T-helper 1 cell (primary cell): ENCODE measurements at regions not wholly inside any gene's neighbourhood (a gene's known extent, or its start where the extent isn't known, plus 50 kb on each side); places are given as distances from the start of the nearest gene placed in this dataset.
A peak's percentile ranks its signal among the peaks of the same experiment; 100 is the strongest.
"Not testable (repeated sequence)": the region's sequence is repeated elsewhere in the genome, so short reads cannot be mapped to it uniquely, and the experiment has no call there.

Experiments used
- DNase-seq, 5 donors: peaks; one replicate each; pipeline ENCODE4 v3.0.0-alpha.2; 2012 to 2020

DNA sequence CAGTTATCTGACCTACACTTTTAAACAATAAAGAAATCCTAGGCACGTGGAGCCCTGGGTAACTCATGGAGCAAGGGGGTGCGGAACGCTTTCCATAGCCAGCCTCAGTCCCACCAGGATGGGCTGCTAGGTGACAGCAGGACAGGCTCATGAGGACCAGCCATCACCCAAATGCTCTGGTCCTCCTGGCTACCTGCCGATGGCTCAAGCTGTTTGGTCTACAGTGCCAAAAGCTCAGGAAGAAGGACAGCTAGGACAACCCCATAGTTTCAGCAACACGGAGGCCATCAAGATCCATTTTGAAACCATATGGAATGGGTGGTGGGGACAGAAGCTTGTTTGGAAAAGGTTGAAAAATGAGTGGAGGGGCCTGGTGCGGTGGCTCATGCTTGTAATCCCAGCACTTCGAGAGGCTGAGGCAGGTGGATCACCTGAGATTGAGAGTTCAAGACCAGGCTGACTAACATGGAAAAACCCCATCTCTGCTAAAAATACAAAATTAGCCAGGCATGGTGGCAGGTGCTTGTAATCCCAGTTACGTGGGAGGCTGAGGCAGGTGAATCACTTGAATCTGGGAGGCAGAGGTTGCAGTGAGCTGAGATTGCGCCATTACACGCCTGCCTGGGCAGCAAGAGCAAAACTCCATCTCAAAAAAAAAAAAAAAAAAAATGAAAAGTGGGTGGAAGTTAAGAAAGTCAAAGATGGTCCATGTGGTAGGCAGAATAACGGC lies 93.7 kb upstream of the ALDH3B2 start:
- DNase-seq: not testable (repeated sequence)

DNA sequence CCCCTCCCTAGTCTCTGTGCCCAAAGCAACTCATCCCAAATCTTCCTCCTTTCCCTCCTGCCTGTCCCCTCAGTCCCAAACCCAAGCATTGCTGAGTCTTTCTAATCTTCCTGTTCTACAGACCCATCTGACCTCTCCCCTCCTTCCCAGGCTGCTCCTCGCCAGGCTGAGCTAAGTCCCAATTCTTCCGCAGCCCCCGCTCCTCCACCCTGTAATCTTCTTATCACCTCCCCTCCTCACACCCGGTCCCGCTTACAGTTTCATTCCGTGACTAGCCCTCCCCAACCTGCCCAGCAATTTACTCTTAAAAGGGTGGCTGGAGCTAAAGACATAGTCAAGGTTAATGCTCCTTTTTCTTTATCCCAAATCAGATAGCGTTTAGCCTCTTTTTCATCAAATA lies 86.8 kb upstream of the ALDH3B2 start:
- not testable (repeated sequence) for DNase-seq

DNA sequence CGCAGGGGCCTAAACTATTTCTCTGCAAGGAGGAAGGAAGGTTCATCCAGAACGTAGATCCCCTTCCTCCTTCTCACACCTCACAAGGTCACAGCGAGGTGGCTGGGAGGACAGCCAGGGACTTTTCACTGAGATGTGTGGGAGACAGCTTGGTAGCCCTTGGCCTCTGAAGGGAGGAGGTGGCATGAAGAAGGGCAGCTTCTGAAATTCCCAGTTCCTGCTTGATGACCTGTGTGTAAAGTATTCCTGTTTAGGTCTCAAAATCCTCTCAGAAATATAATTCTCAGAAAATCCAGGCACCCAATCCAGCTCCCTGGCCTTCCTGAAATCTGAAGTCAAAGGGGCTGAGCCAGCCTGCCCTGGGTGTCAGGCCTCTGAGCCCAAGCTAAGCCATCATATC lies 84.9 kb upstream of the ALDH3B2 start:
- not testable (repeated sequence) for DNase-seq

DNA sequence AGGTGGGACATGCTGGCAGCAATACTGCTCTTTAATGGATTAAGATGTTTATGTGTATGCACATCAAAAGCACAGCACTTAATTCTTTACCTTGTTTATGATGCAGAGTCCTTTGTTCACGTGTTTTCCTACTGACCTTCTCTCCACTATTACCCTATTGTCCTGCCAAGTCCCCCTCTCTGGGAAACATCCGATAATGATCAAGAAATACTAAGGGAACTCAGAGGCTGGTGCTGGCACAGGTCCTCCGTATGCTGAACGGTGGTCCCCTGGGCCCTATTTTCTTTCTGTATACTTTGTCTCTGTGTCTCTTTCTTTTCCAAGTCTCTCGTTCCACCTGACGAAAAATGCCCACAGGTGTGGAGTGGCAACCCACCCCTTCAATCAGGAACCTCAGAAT lies 84.0 kb upstream of the ALDH3B2 start:
- not testable (repeated sequence) for DNase-seq

DNA sequence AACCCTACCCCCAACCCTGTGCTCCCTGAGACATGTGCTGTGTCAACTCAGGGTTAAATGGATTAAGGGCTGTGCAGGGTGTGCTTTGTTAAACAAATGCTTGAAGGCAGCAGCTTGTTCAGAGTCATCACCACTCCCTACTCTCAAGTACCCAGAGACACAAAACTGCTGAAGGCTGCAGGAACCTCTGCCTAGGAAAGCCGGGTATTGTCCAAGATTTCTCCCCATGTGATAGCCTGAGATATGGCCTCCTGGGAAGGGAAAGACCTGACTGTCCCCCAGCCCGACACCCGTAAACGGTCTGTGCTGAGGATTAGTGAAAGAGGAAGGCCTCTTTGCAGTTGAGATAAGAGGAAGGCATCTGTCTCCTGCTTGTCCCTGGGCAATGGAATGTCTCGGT lies 83.6 kb upstream of the ALDH3B2 start:
- DNase-seq: not testable (repeated sequence)

DNA sequence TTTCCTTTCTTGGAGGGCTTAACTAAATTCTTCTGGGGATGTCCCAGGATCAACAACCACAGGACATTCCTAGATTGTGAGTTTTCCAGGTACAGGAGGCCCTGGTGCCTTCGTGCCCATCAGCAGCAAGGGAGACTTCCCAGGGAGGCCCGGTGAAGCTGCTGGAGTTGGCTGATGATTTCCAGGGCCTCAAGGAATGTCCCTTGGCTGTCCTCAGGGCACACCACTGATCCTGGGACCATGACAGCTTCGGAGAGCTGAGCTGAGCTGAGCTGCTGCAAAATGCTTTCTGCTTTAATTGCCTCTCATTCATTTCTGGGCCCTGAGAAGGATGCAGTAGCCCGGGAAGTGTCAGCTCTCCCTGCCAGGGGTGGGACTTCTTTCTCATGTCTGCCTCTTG lies 79.4 kb upstream of the ALDH3B2 start:
- DNase-seq: not testable (repeated sequence)

DNA sequence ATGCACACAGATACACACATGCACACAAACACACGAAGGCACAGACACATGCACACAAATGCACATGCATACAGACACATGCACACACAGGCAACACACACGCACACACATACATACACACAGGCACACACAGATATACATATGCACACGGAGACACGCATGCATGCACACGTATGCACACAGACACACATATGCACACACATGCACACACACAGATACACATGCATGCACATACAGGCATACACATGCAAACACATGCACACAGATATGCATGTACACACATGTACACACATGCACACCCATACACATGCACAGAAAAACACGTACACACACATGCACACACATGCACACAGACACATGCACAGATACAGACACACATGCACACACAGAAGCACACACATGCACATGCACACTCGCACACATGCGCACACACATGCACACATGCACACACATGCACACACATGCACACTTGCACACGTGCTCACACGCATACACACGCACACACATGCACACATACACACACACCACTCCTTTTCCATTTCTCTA lies 70.8 kb upstream of the ALDH3B2 start:
- no peak for DNase-seq

DNA sequence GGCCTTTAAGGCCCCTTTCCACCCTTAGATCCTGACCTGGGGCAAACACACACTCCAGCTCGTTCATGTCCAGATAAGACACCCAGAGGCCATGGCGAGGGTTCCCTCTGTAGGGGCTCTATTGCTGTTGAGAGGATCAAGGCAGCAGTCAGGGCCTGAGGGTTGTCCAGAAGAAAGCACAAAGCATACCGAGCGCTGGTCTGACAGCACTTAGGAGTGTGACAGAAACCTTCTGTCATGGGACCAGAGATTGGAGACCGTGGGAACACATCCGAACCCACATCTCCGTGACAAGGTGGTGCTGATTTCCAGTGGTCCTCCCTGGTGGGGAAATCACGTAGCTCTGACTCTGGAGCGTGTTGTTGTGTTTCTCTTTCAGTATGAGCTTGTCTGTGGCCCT lies 69.8 kb upstream of the ALDH3B2 start:
- not testable (repeated sequence) for DNase-seq

DNA sequence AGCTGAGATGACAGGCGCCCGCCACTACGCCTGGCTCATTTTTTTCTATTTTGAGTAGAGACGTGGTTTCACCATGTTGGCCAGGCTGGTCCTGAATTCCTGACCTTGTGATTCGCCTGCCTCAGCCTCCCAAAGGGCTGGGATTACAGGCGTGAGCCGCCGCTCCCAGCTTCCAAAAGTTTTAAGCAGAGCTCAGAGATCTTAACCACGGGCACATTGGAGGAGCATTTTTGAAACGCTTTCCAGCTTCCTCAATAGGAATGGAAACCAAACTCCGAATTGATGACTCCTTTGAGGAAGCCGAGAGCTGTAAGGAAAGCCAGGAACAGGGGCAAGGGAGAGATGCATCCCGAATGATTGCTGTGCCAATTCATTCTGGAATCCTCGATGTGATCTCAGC lies 63.8 kb upstream of the ALDH3B2 start:
- DNase-seq: not testable (repeated sequence)

DNA sequence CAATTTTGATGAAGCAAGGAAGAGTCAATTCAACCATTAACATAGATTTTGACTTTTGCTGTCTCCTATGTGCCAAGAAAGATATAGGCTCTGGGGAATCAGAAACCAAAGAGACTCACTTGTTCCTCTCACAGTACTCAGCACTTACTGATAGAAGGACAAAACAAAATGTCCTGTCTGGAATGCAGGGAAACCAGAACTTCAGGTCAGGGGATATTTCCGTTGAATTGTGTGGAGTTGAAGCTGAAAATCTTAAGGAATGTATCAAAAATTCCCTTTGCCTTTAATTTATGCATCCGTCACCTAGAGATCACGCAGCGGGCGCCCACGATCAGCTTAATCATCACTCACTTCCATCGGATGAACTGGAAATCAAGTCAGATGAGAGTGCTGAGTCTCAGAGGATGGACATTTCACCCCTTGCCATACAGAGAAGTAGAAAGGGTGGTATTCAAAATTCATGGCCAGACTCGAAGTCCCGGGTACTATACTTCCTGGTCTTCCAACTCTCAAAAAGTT lies 63.2 kb upstream of the ALDH3B2 start:
- DNase-seq: not testable (repeated sequence)

DNA sequence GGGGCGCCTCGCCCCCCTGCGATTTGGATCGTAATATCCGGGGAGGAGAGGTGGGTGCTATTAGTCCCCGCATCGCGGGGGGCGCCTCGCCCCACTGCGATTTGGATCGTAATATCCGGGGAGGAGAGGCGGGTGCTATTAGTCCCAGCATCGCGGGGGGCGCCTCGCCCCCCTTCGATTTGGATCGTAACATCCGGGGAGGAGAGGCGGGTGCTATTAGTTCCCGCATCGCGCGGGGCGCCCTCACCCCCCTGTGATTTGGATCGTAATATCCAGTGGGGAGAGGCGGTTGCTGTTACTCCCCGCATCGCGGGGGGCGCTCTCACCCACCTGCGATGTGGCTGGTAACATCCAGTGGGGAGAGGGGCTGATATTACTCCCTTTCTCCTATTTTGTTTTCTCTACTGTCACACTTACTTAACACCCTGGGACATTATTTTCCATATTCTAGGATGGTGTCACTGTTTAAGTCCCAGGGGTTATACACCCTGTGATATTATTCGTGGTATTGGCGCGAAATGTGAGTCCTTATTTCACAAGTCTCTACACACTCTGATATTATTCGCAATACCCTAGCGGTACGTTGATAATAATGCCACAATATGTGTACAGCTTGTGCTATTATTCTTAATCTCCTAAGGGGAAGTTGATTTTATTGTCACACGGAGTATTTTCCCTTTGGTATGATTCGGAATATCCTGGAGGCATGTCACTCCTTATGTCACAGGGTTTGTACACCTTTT lies 57.8 kb upstream of the ALDH3B2 start:
- DNase-seq: peak in 3 of 5 donors; percentile 1 to 60 (median 40)

DNA sequence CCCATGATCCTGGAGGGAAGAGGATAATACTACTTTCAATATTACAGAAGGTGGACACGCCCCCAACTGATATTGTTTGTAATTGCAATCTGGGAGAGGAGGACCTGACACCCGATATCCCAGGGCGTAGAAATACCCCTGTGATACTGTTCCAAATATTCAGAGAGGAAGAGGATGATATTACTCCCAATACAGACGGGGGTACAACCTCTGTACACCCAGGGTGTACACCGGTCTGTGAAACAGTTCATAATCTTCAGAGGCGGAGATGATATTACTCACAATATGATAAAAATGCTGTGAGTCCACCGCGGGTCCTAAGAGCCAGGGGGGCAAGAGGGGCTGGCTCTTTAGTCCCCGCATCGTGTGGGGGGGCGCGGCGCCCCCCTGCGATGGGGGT lies 57.2 kb upstream of the ALDH3B2 start:
- DNase-seq: no peak

DNA sequence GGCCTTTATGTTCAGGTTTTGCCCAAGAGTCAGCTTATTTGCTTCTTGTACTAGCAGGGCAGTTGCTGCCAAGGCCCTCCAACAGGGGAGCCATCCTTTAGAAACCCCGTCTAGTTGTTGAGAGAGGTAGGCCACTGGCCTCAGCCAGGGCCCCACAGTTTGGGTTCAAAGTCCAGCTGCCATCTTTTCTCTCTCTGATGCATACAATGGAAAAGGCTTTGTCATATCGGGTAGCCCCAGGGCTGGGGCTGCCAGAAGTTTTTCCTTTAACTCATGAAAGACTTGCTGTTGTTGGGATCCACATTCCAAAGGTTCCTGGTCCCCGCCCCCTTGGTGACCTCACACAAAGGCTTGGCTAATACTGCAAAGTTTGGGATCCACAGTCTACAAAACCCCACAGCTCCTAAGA lies 53.7 kb upstream of the ALDH3B2 start:
- DNase-seq: not testable (repeated sequence)

DNA sequence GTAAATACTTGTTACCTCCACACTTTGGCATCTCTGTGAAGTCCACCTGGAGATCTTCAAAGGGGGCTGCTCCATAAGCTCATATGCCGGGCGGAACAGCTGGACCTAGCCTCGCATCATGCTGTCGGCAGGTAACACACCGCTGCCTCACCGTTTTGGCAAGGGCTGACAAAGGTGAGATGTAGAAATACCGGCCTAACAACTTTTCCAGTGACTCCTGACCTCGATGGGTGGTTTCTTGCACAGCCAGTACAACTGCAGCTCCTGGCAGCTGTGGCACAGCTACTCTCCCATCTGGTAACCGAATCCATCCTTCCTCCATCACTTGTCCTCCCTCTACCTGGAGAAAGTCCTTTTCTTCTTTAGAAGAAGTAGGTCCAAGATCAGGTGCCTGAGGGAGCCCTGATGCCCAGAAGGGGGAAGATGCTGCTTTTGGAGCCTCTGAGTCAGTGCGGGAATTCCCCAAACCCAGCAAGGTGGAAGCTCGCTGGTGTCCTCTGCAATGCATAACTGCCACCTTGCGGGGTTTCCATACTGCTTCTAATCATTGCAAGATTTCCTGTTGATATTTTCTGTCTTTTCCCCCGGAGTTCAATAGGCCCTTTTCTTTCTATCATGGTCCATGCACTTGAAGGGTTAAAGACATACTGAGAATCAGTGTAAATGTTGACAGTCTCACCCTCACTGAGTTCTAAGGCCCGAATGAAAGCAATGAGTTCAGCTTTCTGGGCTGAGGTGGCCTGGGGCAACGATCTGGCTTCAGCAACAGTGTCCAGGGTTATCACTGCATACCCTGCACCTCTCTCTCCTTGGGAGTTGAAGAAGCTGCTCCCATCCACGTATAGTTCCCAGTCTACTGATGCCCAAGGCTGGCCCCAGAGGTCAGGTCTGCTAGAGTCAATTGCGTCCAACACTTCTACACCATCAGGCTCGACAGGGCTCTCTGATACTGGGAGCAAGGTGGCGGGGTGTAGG lies 52.9 kb upstream of the ALDH3B2 start:
- peak in 1 of 5 donors; percentile 14 for DNase-seq
